ENCODE measurements at regions not wholly inside any gene's neighbourhood (a gene's known extent, or its start where the extent isn't known, plus 50 kb on each side); places are given as distances from the start of the nearest gene placed in this dataset.

DNA sequence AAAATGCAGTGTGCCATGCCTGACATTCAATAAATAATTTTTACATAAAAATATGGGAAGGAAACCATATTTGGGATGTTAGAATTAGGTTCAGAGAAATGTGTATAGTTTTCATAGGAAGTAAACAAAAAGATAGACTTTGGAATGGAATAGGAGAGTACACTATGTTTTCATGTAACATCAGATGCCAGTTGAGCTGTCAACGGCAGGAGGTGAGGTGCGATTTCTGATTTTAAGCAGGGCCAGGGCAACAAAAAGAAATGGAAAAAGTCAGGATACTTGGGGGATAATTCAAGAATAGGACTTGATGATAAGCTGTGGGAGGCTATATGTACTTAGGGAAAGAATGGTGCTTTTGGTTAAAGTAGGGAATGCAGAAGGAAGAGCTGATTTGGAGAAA lies 639.5 kb downstream of the OTOL1 start:
- TF ChIP-seq, protein P1, sequence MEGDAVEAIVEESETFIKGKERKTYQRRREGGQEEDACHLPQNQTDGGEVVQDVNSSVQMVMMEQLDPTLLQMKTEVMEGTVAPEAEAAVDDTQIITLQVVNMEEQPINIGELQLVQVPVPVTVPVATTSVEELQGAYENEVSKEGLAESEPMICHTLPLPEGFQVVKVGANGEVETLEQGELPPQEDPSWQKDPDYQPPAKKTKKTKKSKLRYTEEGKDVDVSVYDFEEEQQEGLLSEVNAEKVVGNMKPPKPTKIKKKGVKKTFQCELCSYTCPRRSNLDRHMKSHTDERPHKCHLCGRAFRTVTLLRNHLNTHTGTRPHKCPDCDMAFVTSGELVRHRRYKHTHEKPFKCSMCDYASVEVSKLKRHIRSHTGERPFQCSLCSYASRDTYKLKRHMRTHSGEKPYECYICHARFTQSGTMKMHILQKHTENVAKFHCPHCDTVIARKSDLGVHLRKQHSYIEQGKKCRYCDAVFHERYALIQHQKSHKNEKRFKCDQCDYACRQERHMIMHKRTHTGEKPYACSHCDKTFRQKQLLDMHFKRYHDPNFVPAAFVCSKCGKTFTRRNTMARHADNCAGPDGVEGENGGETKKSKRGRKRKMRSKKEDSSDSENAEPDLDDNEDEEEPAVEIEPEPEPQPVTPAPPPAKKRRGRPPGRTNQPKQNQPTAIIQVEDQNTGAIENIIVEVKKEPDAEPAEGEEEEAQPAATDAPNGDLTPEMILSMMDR (conservative IDR thresholded peaks at IDR 0.05; ENCODE audit: low read depth, low read length) = no peak
- no peak overlapping the region for H3K4me3 ChIP-seq (ENCODE audit: low read length)
- no peak for DNase-seq (ENCODE audit: low read depth)

GRCh38 chr3:162138509-162138908 lies 641.9 kb downstream of the OTOL1 start:
- TF ChIP-seq, protein P1 (conservative IDR thresholded peaks at IDR 0.05; ENCODE audit: low read depth, low read length) = no peak
- no peak for DNase-seq (ENCODE audit: low read depth)
- no peak overlapping the region for H3K4me3 ChIP-seq (ENCODE audit: low read length)

DNA sequence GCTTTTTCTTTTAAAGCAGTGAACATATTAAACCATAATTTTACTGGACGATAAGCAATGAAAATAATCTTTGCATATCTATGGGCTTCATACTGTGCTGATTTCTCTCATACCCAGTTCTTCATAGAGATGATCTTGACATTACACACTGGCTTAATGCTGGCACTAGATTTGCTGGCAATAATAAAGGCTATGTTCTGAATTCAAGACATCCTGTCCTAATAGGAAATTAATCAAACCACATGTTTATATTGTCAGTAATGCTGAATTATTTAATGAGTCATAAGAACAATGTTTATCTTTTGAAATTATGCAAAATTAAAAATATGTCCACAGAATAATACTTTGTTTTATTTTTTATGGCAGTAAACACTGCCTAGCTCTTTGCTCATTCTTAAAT lies 643.2 kb downstream of the OTOL1 start:
- H3K4me3 ChIP-seq (ENCODE audit: low read length) = no peak overlapping the region
- TF ChIP-seq, protein P1 (conservative IDR thresholded peaks at IDR 0.05; ENCODE audit: low read depth, low read length) = no peak
- DNase-seq (ENCODE audit: low read depth) = no peak

DNA sequence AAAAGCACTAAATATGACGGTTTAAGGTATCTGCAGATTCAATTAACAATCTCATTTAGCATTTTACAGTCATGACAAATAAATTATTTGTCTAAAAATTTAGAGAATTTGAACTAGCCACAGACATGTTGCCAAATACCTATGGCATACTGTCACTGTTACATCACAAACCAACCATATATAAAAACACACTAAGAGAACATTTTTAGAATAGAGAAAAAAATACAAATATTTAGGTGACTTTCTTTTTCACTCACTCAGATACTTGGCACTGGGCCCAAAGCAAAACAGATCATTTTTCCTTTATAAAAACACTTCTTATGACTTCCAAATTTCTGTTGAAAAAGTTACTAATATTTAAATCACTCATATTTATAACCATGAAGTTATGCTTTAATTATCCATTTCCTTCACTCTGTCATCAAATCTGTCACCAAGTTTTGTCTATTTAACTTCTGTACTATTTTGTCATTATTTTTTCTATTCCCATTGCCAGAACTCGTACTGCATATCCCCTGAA lies 644.7 kb downstream of the OTOL1 start:
- TF ChIP-seq, protein P1 (conservative IDR thresholded peaks at IDR 0.05; ENCODE audit: low read depth, low read length) = no peak
- DNase-seq (ENCODE audit: low read depth) = peak; percentile 9

DNA sequence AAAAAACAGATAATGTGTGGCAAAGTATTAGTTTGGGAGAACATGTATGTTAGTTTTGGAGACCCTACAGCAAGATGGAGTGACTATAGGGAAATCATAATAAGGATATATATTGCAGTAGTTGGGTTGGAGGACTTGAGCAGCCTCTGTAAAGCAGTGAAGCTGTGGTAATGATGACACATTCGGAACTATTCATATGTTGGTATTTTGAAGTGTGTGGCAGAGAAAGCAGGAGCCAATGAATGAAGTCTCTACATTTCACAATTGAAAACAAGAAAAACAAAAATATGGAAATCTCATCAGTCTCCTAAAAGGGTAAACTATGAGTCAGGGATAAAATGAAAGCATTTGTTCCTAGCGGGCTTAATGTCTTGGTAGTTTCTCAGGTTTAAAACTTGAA lies 645.9 kb downstream of the OTOL1 start:
- no peak for DNase-seq (ENCODE audit: low read depth)
- no peak overlapping the region for H3K4me3 ChIP-seq (ENCODE audit: low read length)
- TF ChIP-seq, protein P1 (conservative IDR thresholded peaks at IDR 0.05; ENCODE audit: low read depth, low read length) = no peak

More for the DNA sequence above, 644.7 kb downstream of the OTOL1 start:
- H3K4me3 ChIP-seq (ENCODE audit: low read length) = no peak overlapping the region

DNA sequence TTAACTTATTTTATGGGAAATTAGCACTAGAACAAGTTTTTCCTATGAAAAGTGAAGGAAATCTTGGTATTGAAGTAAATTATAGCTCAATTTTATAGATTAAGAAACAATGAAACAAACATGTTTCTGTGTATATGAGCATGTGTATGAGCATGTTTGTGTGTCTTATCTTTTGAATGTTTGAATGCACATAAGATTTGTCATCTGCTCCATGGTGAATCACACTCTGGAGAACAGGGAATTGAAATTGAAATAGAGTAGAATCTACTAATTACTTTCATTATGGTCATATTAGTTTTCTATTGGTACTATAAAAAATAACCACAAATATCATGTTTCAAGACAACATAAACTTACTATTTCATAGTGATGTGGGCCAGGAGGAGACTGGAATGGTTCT lies 646.6 kb downstream of the OTOL1 start:
- no peak for DNase-seq (ENCODE audit: low read depth)
- H3K4me3 ChIP-seq (ENCODE audit: low read length) = no peak overlapping the region
- TF ChIP-seq, protein P1 (conservative IDR thresholded peaks at IDR 0.05; ENCODE audit: low read depth, low read length) = no peak

GRCh38 chr3:162147996-162148395 lies 651.4 kb downstream of the OTOL1 start:
- TF ChIP-seq, protein P1 (conservative IDR thresholded peaks at IDR 0.05; ENCODE audit: low read depth, low read length) = no peak
- no peak for DNase-seq (ENCODE audit: low read depth)
- no peak overlapping the region for H3K4me3 ChIP-seq (ENCODE audit: low read length)
